H1 (cell line): ENCODE measurements at regions not wholly inside any gene's neighbourhood (a gene's known extent, or its start where the extent isn't known, plus 50 kb on each side); places are given as distances from the start of the nearest gene placed in this dataset.

Source experiments
- CTCF ChIA-PET: fragments of 300-600 bp; sonication (Branson Sonifier 250); formaldehyde crosslinking; loops from one replicate; lab custom pipeline; 2021; ENCODE audit not compliant: partially characterized antibody; lab: Charles Lee
- POLR2A ChIA-PET: fragments of 300-600 bp; sonication (Branson Sonifier 250); formaldehyde crosslinking; loops from one replicate; lab custom pipeline; 2021; ENCODE audit warnings: inconsistent platforms; ENCODE audit not compliant: partially characterized antibody; lab: Charles Lee
- DNase-seq, 2 experiments: peaks; one replicate each; pipeline versions ENCODE4 v3.0.0 to v3.0.0-alpha.2; 2010 to 2022; ENCODE audit warnings: low spot score in 2 of 2, low read depth in 1 of 2, mixed read lengths in 1 of 2
- FAIRE-seq: peaks from 2 replicates; lab custom pipeline; 2011; peaks lifted over from hg19 to GRCh38; lab: Jason Lieb, UNC
- H2AFZ ChIP-seq: 2 replicates; pipeline ENCODE4 v1.8.1; 2012; ENCODE audit warnings: low read length, inconsistent platforms
- H2AK5ac ChIP-seq: 2 replicates; pipeline ENCODE4 v1.6.1; 2013; ENCODE audit warnings: low read depth, low read length
- H2BK120ac ChIP-seq: replicated peaks from 2 replicates; pipeline ENCODE3; 2013; ENCODE audit warnings: low read depth, low read length, inconsistent platforms
- H2BK12ac ChIP-seq: 2 replicates; pipeline ENCODE4 v1.6.1; 2013; ENCODE audit warnings: low read depth, low read length
- H2BK15ac ChIP-seq: 2 replicates; pipeline ENCODE4 v1.6.1; 2013; ENCODE audit warnings: low read length
- H2BK20ac ChIP-seq: 2 replicates; pipeline ENCODE4 v1.6.1; 2013; ENCODE audit warnings: low read length
- H2BK5ac ChIP-seq: 2 replicates; pipeline ENCODE4 v1.6.1; 2013; ENCODE audit warnings: low read depth, low read length
- H3K14ac ChIP-seq: 2 replicates; pipeline ENCODE4 v1.6.1; 2013; ENCODE audit warnings: inconsistent platforms; ENCODE audit not compliant: insufficient read length
- H3K18ac ChIP-seq: 2 replicates; pipeline ENCODE4 v1.6.1; 2013; ENCODE audit warnings: low read length; ENCODE audit errors: extremely low read depth
- H3K23ac ChIP-seq: 2 replicates; pipeline ENCODE4 v1.6.1; 2013; ENCODE audit warnings: inconsistent platforms; ENCODE audit not compliant: insufficient read length
- H3K23me2 ChIP-seq: 2 replicates; pipeline ENCODE4 v1.6.1; 2013; ENCODE audit warnings: low read depth, low read length
- H3K27ac ChIP-seq: 2 replicates; pipeline ENCODE4 v1.6.1; 2011; ENCODE audit warnings: low read depth, low read length, inconsistent platforms
- H3K27me3 ChIP-seq, 4 experiments: replicated peaks in 1 of 4; 1 replicate in 1 of 4; 2 replicates in 3 of 4; pipeline versions ENCODE4 v1.6.1 to v1.8.1; 2011 to 2013; ENCODE audit warnings: low read length in 3 of 4, mild to moderate bottlenecking in 3 of 4, inconsistent platforms in 2 of 4, mixed read lengths in 2 of 4, moderate library complexity in 1 of 4; ENCODE audit not compliant: control insufficient read depth in 3 of 4, insufficient read depth in 3 of 4; ENCODE audit errors: extremely low read depth in 1 of 4
- H3K36me3 ChIP-seq, 4 experiments: 2 replicates each; pipeline versions ENCODE4 v1.6.1 to v1.8.1; 2011 to 2013; ENCODE audit warnings: mild to moderate bottlenecking in 4 of 4, low read length in 3 of 4, moderate library complexity in 2 of 4, control low read depth in 1 of 4, inconsistent platforms in 1 of 4; ENCODE audit not compliant: insufficient read depth in 4 of 4, control insufficient read depth in 2 of 4
- H3K4ac ChIP-seq: replicated peaks from 2 replicates; pipeline ENCODE3; 2013; ENCODE audit warnings: low read length, low read depth, mixed read lengths, inconsistent platforms; ENCODE audit not compliant: insufficient read length
- H3K4me1 ChIP-seq, 4 experiments: replicated peaks in 1 of 4; 1 replicate in 1 of 4; 2 replicates in 3 of 4; pipeline versions ENCODE4 v1.6.1 to v1.8.1; 2011 to 2013; ENCODE audit warnings: low read length in 3 of 4, inconsistent platforms in 2 of 4, mixed read lengths in 1 of 4; ENCODE audit not compliant: insufficient read depth in 4 of 4, control insufficient read depth in 3 of 4
- H3K4me2 ChIP-seq, 2 experiments: 2 replicates each; pipeline versions ENCODE4 v1.6.1 to v1.8.1; 2011 to 2013; ENCODE audit warnings: low read depth in 2 of 2, low read length in 2 of 2, control low read depth in 1 of 2, inconsistent platforms in 1 of 2, mild to moderate bottlenecking in 1 of 2; ENCODE audit not compliant: insufficient read depth in 1 of 2
- H3K4me3 ChIP-seq, 4 experiments: fragments of 200-600, 300-600 bp in 1 of 4; sonication (generic), shearing (Covaris generic), sonication (Bioruptor Twin) in 1 of 4; 2 replicates each; pipeline versions ENCODE4 v1.5.1 to v1.8.1; 2011 to 2016; ENCODE audit warnings: low read length in 4 of 4, low read depth in 3 of 4, control low read depth in 2 of 4, inconsistent platforms in 2 of 4, mild to moderate bottlenecking in 2 of 4, mixed read lengths in 1 of 4, moderate library complexity in 1 of 4; ENCODE audit not compliant: insufficient read depth in 2 of 4; ENCODE audit errors: extremely low read depth in 1 of 4
- H3K56ac ChIP-seq: replicated peaks from 2 replicates; pipeline ENCODE3; 2013; ENCODE audit warnings: low read depth, mild to moderate bottlenecking, mixed read lengths, low read length, inconsistent platforms; ENCODE audit not compliant: insufficient read length
- H3K79me1 ChIP-seq: 2 replicates; pipeline ENCODE4 v1.6.1; 2013; ENCODE audit warnings: low read depth, low read length, control low read depth
- H3K79me2 ChIP-seq, 2 experiments: 2 replicates each; pipeline versions ENCODE4 v1.6.1 to v1.8.1; 2012 to 2013; ENCODE audit warnings: low read length in 2 of 2, mild to moderate bottlenecking in 2 of 2, inconsistent platforms in 1 of 2; ENCODE audit not compliant: insufficient read depth in 2 of 2, control insufficient read depth in 1 of 2
- H3K9ac ChIP-seq, 4 experiments: replicated peaks in 1 of 4; 1 replicate in 1 of 4; 2 replicates in 3 of 4; pipeline versions ENCODE4 v1.6.1 to v1.8.1; 2011 to 2013; ENCODE audit warnings: low read depth in 3 of 4, low read length in 3 of 4, control low read depth in 2 of 4, mild to moderate bottlenecking in 2 of 4, moderate library complexity in 2 of 4, inconsistent platforms in 1 of 4; ENCODE audit errors: extremely low read depth in 1 of 4
- H3K9me3 ChIP-seq, 2 experiments: 2 replicates each; pipeline versions ENCODE4 v1.6.1 to v1.8.1; 2012 to 2013; ENCODE audit warnings: mild to moderate bottlenecking in 2 of 2, moderate library complexity in 2 of 2, control low read depth in 1 of 2, inconsistent platforms in 1 of 2, low read depth in 1 of 2, low read length in 1 of 2, mixed read lengths in 1 of 2; ENCODE audit not compliant: insufficient read depth in 2 of 2
- H4K20me1 ChIP-seq, 2 experiments: replicated peaks in 1 of 2; 2 replicates each; pipeline versions ENCODE3 to v1.8.1; 2011 to 2013; ENCODE audit warnings: inconsistent platforms in 2 of 2, low read length in 2 of 2, mild to moderate bottlenecking in 1 of 2; ENCODE audit not compliant: insufficient read depth in 2 of 2, control insufficient read depth in 1 of 2
- H4K5ac ChIP-seq: 2 replicates; pipeline ENCODE4 v1.6.1; 2013; ENCODE audit warnings: low read length, low read depth, mixed read lengths, inconsistent platforms; ENCODE audit not compliant: insufficient read length
- H4K8ac ChIP-seq: 2 replicates; pipeline ENCODE4 v1.8.0; 2013; ENCODE audit warnings: mild to moderate bottlenecking, moderate library complexity, low read length, inconsistent platforms; ENCODE audit not compliant: insufficient read depth; ENCODE audit errors: extremely low read depth
- H4K91ac ChIP-seq: replicated peaks from 2 replicates; pipeline ENCODE3; 2013; ENCODE audit warnings: low read length, mixed read lengths, inconsistent platforms; ENCODE audit not compliant: insufficient read length
- EP300 ChIP-seq, 2 experiments: IDR thresholded peaks; 1 replicate in 1 of 2; 2 replicates in 1 of 2; pipeline ENCODE4 v1.6.1; 2011 to 2012; ENCODE audit warnings: low read depth in 2 of 2, low read length in 2 of 2, mild to moderate bottlenecking in 2 of 2, borderline replicate concordance in 1 of 2, inconsistent platforms in 1 of 2, moderate library complexity in 1 of 2
- HDAC2 ChIP-seq, 2 experiments: fragments of 300-600 bp in 1 of 2; sonication (generic) in 1 of 2; IDR thresholded peaks; 2 replicates each; pipeline ENCODE4 v1.6.1; 2011 to 2012; ENCODE audit warnings: low read depth in 2 of 2, low read length in 2 of 2, mild to moderate bottlenecking in 2 of 2, moderate library complexity in 2 of 2, borderline replicate concordance in 1 of 2, inconsistent platforms in 1 of 2
- MAX ChIP-seq: IDR thresholded peaks from 2 replicates; pipeline ENCODE4 v1.6.1; 2012; ENCODE audit warnings: inconsistent platforms
- NANOG ChIP-seq: IDR thresholded peaks from 2 replicates; pipeline ENCODE4 v1.6.1; 2011; ENCODE audit warnings: low read length, low read depth, mild to moderate bottlenecking, inconsistent platforms; ENCODE audit not compliant: insufficient read depth, poor library complexity, severe bottlenecking
- POLR2AphosphoS5 ChIP-seq: IDR thresholded peaks from 2 replicates; pipeline ENCODE4 v1.6.1; 2011; ENCODE audit warnings: low read depth, low read length
- RXRA ChIP-seq: IDR thresholded peaks from 2 replicates; pipeline ENCODE4 v1.6.1; 2011; ENCODE audit warnings: low read depth, mild to moderate bottlenecking, low read length, moderate library complexity; ENCODE audit not compliant: insufficient read depth
- TBP ChIP-seq: IDR thresholded peaks from 2 replicates; pipeline ENCODE4 v1.6.1; 2011; ENCODE audit warnings: low read depth, low read length, improper control_type of control experiment
- WGBS, 2 experiments: shearing (Covaris generic) in 1 of 2; methylation state at CpG; one replicate each; pipeline versions ENCODE4 v1.1.6 to v1.1.7; 2013 to 2015; ENCODE audit warnings: low lambda C conversion rate in 2 of 2, mixed read lengths in 2 of 2, inconsistent platforms in 1 of 2, low coverage in 1 of 2, missing lambda C conversion rate in 1 of 2; ENCODE audit not compliant: insufficient replicate concordance in 2 of 2, insufficient coverage in 1 of 2, insufficient read length in 1 of 2; ENCODE audit errors: extremely low coverage in 1 of 2, missing lambda C conversion rate in 1 of 2; 5-methylcytosine and 5-hydroxymethylcytosine counted together

DNA sequence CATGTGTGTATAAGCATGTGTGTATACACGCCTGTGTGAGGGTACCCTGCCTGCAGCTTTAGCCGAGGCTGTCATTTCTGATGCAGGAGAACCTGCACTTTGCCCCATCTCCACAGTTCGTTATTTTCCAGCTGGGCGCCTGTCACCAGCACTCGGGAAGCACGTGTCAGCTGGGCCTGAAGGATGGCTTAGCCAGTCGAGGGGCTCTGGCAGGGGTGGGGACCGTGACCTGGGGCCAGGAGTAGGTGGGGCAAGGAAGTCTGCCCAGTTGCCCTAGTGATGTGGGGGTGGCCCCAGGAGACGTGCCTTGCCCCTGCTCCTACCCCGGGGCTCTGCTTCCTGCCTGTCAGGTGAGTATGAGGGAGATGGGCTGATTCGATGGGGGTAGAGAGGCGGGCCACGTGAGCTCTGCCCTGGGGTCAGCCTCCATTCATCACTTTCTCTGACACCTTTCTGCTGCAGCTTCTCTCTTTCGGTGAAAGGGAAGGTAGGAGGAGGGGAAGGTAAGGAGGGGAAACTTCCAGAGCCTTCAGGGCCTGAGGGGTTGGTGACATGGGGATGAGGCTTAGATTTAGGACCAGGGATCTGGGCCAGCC lies 130.6 kb upstream of the SKOR2 start:
- Histone ChIP-seq H2BK5ac (no peak overlapping the region), H2BK20ac (no peak overlapping the region), H2BK15ac (no peak overlapping the region), H3K9me3 (no peaks in the 10 kb centered on the region), H3K14ac (no peak overlapping the region), H3K36me3 (no peaks in the 10 kb centered on the region), H3K27me3 (no peaks in the 10 kb centered on the region), H3K23me2 (no peaks in the 10 kb centered on the region), H3K4me3 (no peak overlapping the region), H4K91ac (no peak overlapping the region), H3K23ac (no peak overlapping the region), H3K4me1 (no peaks in the 10 kb centered on the region), H2BK120ac (no peak overlapping the region), H2AFZ (no peak overlapping the region), H3K18ac (no peak overlapping the region), H3K4me2 (no peak overlapping the region), H3K9ac (no peak overlapping the region), H4K20me1 (no peaks in the 10 kb centered on the region), H3K27ac (no peak overlapping the region), H3K79me1 (no peaks in the 10 kb centered on the region; the same call in 1 of the 2 replicates), H4K5ac (no peak overlapping the region), H3K79me2 (no peaks in the 10 kb centered on the region), H2BK12ac (no peak overlapping the region), H3K4ac (no peak overlapping the region), H4K8ac (no peak overlapping the region), H2AK5ac (no peak overlapping the region), H3K56ac (no peak overlapping the region)
- WGBS, 2 experiments, result 90% methylated on average over 14 of the region's 14 CpGs; no CpG with 5 or more reads in 1 of the 2 experiments
- TF ChIP-seq TBP, result no peak
- no peak for TF ChIP-seq EP300 (IDR thresholded peaks at IDR 0.05; ENCODE audit: borderline replicate concordance in 1 of 2, low read depth in 2 of 2, low read length in 2 of 2)
- TF ChIP-seq HDAC2 (IDR thresholded peaks at IDR 0.05; ENCODE audit: borderline replicate concordance in 1 of 2, low read depth in 2 of 2, low read length in 2 of 2), result no peak
- no peak for TF ChIP-seq MAX
- TF ChIP-seq POLR2AphosphoS5, result no peak
- TF ChIP-seq NANOG, result no peak
- no peak for TF ChIP-seq RXRA
- FAIRE-seq, result no peak
- CTCF ChIA-PET, result interaction anchor here (1.0 to 2.5 kb wide), 4 partner anchors 9 to 366 kb away, joined by 4 to 16 read pairs (median 5); no protein-coding TSS in a partner anchor
- no peak for DNase-seq
- POLR2A ChIA-PET, result no interaction called here
